SKM-1 treated with dmso at 0.1 percent for 144 hours (cell line): ENCODE measurements at regions not wholly inside any gene's neighbourhood (a gene's known extent, or its start where the extent isn't known, plus 50 kb on each side); places are given as distances from the start of the nearest gene placed in this dataset.

Experiments used
- DNase-seq: peaks from one replicate; lab custom pipeline; 2025; ENCODE audit not compliant: unreplicated experiment; lab: John Stamatoyannopoulos, UW

- DNase-seq: no peak
Measured at GRCh38 chr14:104506461-104507253, 72.9 kb upstream of the C14orf180 start.

- no peak for DNase-seq
Measured at GRCh38 chr14:104507443-104507842, 72.1 kb upstream of the C14orf180 start.

GRCh38 chr14:104509673-104510072, 69.9 kb upstream of the C14orf180 start:
- no peak for DNase-seq

GRCh38 chr14:104510216-104510615, 69.3 kb upstream of the C14orf180 start:
- no peak for DNase-seq

- DNase-seq: no peak
Measured at GRCh38 chr14:104510794-104511611, 68.6 kb upstream of the C14orf180 start.

- no peak for DNase-seq
Measured at GRCh38 chr14:104512061-104512460, 67.5 kb upstream of the C14orf180 start.

GRCh38 chr14:104512771-104513640, 66.6 kb upstream of the C14orf180 start:
- no peak for DNase-seq

GRCh38 chr14:104513641-104514046, 65.9 kb upstream of the C14orf180 start:
- no peak for DNase-seq

- DNase-seq: no peak
Measured at GRCh38 chr14:104514156-104514848, 65.3 kb upstream of the C14orf180 start.

GRCh38 chr14:104515059-104515810, 64.3 kb upstream of the C14orf180 start:
- no peak for DNase-seq

GRCh38 chr14:104515811-104516780, 63.5 kb upstream of the C14orf180 start:
- no peak for DNase-seq

- no peak for DNase-seq
Measured at GRCh38 chr14:104516906-104517305, 62.7 kb upstream of the C14orf180 start.

- DNase-seq: no peak
Measured at GRCh38 chr14:104517426-104517825, 62.1 kb upstream of the C14orf180 start.

- DNase-seq: no peak
Measured at GRCh38 chr14:104517867-104518266, 61.7 kb upstream of the C14orf180 start.

- DNase-seq: no peak
Measured at GRCh38 chr14:104518659-104519350, 60.8 kb upstream of the C14orf180 start.

GRCh38 chr14:104519721-104520120, 59.8 kb upstream of the C14orf180 start:
- no peak for DNase-seq

GRCh38 chr14:104520620-104521410, 58.7 kb upstream of the C14orf180 start:
- no peak for DNase-seq
